ENCODE measurements at regions not wholly inside any gene's neighbourhood (a gene's known extent, or its start where the extent isn't known, plus 50 kb on each side); places are given as distances from the start of the nearest gene placed in this dataset.

- intact Hi-C loops (cut with micrococcal nuclease): no loop called here
These were observed 481.1 kb upstream of the USP24 start for GRCh38 chr1:55696181-55696754.

GRCh38 chr1:55695552-55695951, 480.4 kb upstream of the USP24 start:
- intact Hi-C loops (cut with micrococcal nuclease): no loop called here

DNA sequence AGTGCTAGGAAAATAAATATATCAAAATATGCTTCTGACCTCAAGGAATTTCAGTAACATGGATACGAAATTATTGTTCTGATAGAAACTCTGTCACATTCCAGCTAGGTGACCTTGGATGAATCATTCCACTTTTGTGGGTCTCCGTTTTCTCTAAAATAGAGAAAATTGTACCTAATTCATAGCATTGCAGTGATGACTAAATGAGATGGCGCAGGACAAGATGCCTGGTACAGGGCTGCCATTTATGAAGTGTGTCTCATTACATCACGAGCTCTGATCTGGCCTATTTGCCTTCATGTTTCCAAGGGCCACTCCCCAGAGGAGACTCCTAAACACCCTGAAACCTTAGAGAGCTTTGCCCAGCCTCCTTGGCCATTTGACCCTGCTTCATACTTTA, 480.0 kb upstream of the USP24 start:
- intact Hi-C loops (cut with micrococcal nuclease): no loop called here

DNA sequence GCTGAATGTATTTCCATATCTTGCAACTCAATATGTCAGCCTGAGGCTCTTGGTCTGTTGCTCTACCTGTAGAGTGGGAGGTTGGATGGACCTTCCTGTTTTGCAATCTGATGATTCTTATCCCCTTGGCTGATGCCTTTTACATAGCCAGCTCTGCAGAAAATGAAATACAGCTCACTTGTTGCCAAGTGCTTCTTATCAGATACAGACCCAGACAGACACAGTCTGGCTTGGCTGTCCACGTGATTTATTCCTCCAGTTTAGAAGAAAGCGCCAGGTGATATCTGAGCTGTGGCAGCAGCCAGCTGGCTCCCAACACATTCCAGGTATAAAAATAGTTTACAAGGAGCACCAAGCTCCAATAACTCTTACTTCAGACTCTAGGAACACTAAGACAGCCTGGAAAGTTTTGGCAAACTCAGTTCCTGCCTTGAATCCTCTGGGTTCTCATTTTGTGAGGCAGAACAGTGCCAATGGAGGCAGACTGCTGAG, 479.2 kb upstream of the USP24 start:
- intact Hi-C loops (cut with micrococcal nuclease): no loop called here

- intact Hi-C loops (cut with micrococcal nuclease): no loop called here
These were observed 477.6 kb upstream of the USP24 start for GRCh38 chr1:55692726-55693125.

DNA sequence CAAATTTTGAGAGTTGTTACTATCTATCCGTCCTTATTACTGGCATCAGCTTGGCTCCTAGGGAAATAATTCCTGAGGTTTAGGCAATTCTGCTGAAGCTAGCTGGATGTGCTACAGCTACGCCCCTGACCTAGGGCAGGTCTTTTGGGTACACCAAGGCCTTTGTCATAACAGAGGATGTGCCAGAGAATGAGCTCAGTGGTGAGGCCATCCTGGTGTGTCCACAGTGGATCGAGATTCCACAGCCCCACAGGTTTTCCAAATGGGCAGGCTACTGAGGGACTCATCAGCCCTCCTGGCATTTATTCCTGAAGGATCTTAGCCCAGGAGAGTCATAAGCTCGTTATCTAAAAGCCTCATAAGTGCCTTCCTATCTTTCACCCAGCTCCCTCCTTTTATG, 475.2 kb upstream of the USP24 start:
- intact Hi-C loops (cut with micrococcal nuclease): no loop called here

DNA sequence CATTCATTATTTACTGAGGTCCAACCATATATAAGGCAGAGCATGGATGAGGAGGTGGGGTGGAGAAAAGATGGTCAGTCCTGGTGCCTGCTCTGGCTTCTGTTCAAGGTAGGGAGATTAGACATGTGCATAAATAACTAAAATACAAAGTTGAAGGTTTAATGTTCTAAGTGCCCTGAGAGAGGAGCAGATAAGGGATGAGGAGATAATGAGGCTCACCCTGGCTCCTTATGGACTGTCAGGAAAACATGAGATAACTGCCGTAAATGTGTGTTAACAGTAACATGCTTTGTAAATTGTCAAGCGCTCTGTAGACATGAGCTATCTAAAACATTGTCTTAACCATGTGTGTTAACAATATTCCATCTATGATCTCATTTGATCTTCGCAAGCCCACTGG, 474.6 kb upstream of the USP24 start:
- intact Hi-C loops (cut with micrococcal nuclease): no loop called here

DNA sequence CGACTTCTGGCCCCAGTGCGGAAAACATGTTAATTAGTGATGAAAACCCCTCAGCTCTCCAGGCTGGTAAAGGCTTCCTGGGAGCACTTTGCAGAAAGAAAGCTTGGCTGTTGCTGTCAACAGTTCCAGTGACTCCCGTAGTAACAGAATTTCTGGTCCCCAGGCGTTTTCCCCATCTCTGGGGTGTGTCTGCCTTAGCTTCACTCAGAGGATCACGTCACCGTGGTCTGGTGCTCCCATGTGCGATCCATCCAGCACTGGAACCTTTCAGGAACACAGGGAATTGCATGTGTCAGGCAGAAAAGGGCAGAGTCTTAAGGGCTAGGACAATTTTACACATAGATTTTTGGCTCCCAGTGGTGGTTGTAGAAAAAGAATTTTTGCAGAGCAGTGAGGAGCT, 470.4 kb upstream of the USP24 start:
- intact Hi-C loops (cut with micrococcal nuclease): no loop called here

- intact Hi-C loops (cut with micrococcal nuclease): no loop called here
These were observed 469.0 kb upstream of the USP24 start for GRCh38 chr1:55684131-55684650.

- intact Hi-C loops (cut with micrococcal nuclease): no loop called here
These were observed 467.0 kb upstream of the USP24 start for GRCh38 chr1:55682198-55682597.

DNA sequence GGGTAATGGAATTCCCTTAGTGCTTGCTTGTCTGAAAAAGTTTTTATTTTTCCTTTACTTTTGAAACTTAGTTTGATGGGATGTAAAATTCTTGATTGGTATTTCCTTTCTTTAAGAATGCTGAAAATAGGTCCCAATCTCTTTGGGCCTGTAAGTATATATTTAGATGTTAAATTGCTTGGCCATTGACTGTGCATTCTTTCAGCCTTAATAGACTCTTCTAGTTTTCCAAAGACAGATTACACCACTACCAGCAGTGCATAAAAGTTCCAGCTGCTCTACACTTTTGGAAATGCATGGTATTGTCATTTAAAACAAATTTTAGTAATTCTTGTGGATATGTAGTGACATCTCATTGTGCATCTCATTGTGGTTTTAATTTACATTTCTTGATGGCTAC, 464.8 kb upstream of the USP24 start:
- intact Hi-C loops (cut with micrococcal nuclease): no loop called here

GRCh38 chr1:55673416-55673815, 458.3 kb upstream of the USP24 start:
- intact Hi-C loops (cut with micrococcal nuclease): no loop called here

- intact Hi-C loops (cut with micrococcal nuclease): no loop called here
These were observed 455.3 kb upstream of the USP24 start for GRCh38 chr1:55670331-55671082.

GRCh38 chr1:55669293-55669692, 454.1 kb upstream of the USP24 start:
- intact Hi-C loops (cut with micrococcal nuclease): no loop called here

GRCh38 chr1:55662875-55663274, 447.7 kb upstream of the USP24 start:
- intact Hi-C loops (cut with micrococcal nuclease): no loop called here

DNA sequence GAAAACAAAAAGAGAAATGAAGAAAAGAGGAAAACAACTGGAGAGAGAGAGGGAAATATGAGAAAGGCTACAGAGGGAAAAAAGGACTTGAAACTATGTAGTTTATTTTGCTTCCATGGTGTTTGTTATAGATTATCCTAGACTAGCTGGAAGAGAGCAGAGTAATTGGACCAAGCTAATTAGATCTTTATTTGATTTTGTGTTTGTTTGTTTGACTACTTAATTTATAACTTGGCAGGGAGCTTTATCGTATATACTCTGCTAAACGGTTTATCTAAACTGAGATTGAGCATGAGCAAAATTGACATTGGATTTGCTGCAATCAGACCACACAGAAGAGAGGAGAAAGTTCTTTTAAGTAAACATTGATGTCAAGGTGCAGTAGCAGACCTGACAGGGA, 443.8 kb upstream of the USP24 start:
- intact Hi-C loops (cut with micrococcal nuclease): no loop called here

DNA sequence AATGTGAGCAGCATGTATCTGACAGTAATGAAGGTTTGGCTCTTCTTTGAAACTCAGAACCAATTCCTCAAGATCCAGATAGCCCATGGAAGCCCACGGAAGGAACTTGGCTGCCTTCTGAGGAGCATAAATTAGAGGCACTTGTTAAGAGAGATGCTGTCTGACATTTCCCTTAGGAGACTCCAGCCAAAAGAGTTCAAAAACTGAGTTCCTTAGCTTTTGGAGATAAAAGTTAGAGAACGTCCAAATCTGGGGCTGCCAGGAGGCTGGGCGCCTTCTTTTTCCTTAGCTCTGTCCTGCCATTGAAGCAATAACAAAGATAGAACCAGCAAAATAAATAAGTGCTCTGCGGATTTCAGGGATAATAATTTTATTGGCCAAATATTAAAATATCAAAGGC, 439.6 kb upstream of the USP24 start:
- intact Hi-C loops (cut with micrococcal nuclease): no loop called here

DNA sequence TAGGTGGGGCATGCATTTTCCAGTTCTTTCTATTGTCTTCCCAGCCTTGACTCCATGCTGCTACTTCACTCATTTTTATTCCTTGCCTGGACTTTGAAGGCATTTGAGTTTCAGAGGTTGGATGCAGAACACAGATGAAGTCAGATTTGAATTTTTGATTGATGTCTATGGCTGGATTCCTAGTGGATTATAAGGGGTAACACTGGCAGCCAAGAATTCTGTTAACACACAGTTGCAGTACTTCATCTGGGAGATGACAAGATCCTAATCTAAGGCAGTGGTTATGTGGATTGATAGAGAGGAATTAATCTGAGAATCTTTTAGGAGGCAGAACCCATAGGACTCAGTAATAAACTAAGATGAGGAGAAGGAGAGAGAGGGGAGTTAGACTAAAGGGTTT, 439.0 kb upstream of the USP24 start:
- intact Hi-C loops (cut with micrococcal nuclease): no loop called here

DNA sequence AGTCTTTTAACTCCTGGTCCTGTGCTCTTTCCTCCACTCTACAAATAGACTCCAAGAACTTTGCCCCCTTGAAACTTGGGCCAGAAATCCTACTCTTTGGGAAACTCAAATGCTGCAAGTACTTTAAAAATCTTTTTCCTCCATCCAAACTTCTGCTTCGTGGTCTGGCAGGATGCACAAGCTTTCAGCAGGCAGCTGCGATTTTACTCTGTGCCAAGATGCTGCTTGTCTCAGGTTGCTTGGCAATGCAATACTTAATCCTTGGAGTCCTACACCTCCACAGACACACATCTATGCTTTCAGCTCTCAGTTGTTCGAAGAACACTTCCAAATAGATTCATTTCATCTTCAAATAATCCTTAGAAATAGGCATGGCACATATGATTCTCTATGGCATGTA, 435.3 kb upstream of the USP24 start:
- intact Hi-C loops (cut with micrococcal nuclease): no loop called here

DNA sequence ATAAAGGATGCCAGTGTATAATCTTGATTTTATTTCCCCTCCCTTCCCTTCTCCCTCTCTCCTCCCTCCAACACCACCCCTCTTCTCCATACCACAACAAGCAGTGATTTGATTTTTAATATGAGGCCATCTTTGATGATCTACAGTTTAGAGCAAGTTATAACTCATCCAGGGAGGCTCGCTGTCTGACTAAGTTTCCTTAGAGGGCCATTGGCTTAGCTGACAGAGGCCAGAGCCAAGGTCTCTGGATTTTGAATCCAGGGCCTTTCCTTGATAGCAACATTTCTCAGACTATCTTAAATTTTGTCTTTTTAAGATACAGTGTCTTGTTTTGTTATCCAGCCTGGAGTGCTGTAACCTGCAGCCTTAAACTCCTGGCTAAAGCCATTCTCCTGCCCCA, 431.0 kb upstream of the USP24 start:
- intact Hi-C loops (cut with micrococcal nuclease): no loop called here

DNA sequence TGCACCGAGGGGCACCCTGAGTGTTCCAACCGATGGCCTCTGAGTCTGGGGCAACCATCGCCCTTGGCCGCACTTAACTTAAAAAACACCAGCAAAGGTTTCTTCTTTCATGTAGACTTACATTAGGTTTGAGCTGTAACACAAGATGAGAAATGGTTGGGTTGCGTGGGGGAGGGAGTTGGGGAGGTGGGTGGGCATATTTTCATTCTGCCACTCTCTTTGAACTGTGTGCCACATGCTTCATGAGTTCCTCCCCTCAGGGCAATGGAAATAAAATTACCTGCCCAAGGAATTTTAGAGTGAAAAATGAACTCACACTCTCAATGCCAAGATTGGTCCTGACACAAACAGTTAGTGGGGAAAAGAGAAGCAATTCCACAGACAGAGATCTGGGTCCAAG, 430.1 kb upstream of the USP24 start:
- intact Hi-C loops (cut with micrococcal nuclease): no loop called here

DNA sequence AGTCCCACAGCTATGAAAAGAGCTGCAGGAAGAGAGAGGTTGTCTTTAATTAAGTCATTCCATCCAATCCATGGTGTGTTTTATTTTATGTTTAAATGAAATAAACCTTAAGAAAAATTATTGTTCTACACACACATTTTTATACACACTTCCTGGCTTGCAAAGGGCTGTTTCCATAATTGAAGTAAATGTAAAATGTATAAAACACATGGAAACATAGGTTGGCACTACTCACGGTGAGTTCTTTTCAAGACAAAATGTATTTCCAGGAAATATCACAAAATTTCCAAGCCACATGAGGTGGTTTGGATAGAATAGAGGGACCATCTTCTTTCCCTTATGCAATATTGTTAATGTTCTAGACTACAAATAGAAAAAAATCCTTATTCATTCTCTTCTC, 426.8 kb upstream of the USP24 start:
- intact Hi-C loops (cut with micrococcal nuclease): no loop called here
